Endodermal cell (in vitro differentiated cells): ENCODE measurements at regions not wholly inside any gene's neighbourhood (a gene's known extent, or its start where the extent isn't known, plus 50 kb on each side); places are given as distances from the start of the nearest gene placed in this dataset.

Experiments used
- DNase-seq: peaks from one replicate; pipeline ENCODE4 v3.0.0-alpha.2; 2017
- H3K27ac ChIP-seq: 2 replicates; pipeline ENCODE4 v1.5.1; 2013; ENCODE audit warnings: mild to moderate bottlenecking, low read depth, low read length, moderate library complexity
- H3K27me3 ChIP-seq: 2 replicates; pipeline ENCODE4 v1.6.1; 2013; ENCODE audit warnings: mild to moderate bottlenecking, low read length, moderate library complexity; ENCODE audit not compliant: insufficient read depth, control insufficient read depth, poor library complexity, severe bottlenecking
- H3K36me3 ChIP-seq: 2 replicates; pipeline ENCODE4 v1.7.0; 2013; ENCODE audit warnings: mild to moderate bottlenecking, low read length, moderate library complexity; ENCODE audit not compliant: control insufficient read depth, insufficient read depth
- H3K4me1 ChIP-seq: one replicate; pipeline ENCODE4 v1.7.0; 2013; ENCODE audit warnings: low read length; ENCODE audit not compliant: control insufficient read depth, insufficient read depth
- H3K4me3 ChIP-seq: 2 replicates; pipeline ENCODE4 v1.5.1; 2013; ENCODE audit warnings: mild to moderate bottlenecking, low read length, moderate library complexity
- H3K9ac ChIP-seq: 2 replicates; pipeline ENCODE4 v1.6.1; 2013; ENCODE audit warnings: mild to moderate bottlenecking, low read length, moderate library complexity; ENCODE audit not compliant: poor library complexity, severe bottlenecking; ENCODE audit errors: extremely low read depth
- H3K9me3 ChIP-seq: 2 replicates; pipeline ENCODE4 v1.6.1; 2013; ENCODE audit warnings: mild to moderate bottlenecking, low read length, moderate library complexity; ENCODE audit not compliant: control insufficient read depth
- H3K27ac Mint-ChIP-seq: 2 replicates; pipeline ENCODE4 v1.8.0; 2020; ENCODE audit warnings: mixed read lengths
- H3K27me3 Mint-ChIP-seq: 2 replicates; pipeline ENCODE4 v1.8.0; 2021; ENCODE audit warnings: mild to moderate bottlenecking, mixed read lengths; ENCODE audit not compliant: insufficient read depth
- H3K36me3 Mint-ChIP-seq: 2 replicates; pipeline ENCODE4 v1.8.0; 2020; ENCODE audit warnings: low read depth, mixed read lengths
- H3K4me1 Mint-ChIP-seq: 2 replicates; pipeline ENCODE4 v1.8.0; 2020; ENCODE audit warnings: mixed read lengths
- H3K4me3 Mint-ChIP-seq: 2 replicates; pipeline ENCODE4 v1.8.0; 2020; ENCODE audit warnings: mild to moderate bottlenecking, moderate library complexity, mixed read lengths
- H3K9me3 Mint-ChIP-seq: 2 replicates; pipeline ENCODE4 v1.8.0; 2020; ENCODE audit warnings: mild to moderate bottlenecking, mixed read lengths
- WGBS, 2 experiments: methylation state at CpG; one replicate each; pipeline versions ENCODE4 v1.1.5 to v1.1.7; 2013; ENCODE audit warnings: missing lambda C conversion rate in 2 of 2, mixed read lengths in 1 of 2; ENCODE audit not compliant: insufficient coverage in 1 of 2, insufficient read length in 1 of 2; 5-methylcytosine and 5-hydroxymethylcytosine counted together
- TF ChIP-seq, protein P1 (sequence below): fragments of 200-600 bp; sonication (generic); conservative IDR thresholded peaks from 2 replicates; pipeline ENCODE4 v1.5.0; 2021; ENCODE audit warnings: antibody characterized with exemption, mild to moderate bottlenecking

DNA sequence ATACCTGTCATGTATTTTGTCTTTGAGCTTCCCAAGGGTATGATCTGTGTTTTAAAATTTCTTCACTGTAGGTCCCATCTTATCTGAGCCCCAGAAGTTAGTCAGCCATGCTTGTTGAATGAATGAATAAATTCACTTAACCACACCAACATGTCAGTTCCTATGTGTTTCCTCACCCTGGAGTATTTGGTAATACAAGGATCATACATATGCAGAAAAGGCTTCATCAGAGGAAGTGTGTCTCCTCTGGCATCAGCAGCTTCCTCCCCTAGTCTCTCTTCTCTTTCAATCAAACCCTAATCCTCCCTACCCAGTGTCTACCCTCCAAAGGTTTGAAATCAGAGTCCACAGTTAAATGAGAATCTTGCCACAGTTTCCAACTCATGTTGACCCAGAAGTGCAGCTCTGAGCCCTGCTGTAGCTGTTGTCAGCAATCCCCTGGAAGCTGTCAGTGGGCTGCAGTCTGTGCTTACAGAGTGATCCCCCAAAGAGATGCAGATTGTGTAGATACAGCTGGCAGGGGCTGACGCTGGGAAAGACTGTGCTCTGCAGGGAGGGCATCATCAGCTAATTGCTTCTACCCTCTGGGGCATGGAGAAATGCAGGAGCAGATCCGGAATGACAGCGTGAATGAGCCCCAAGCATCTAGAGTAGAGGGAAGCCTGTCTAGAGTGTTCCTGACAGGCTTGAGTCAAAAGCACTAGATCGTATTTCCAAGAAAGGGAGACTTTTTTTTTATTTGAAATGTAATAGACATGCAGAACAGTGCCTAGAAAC is 105.0 kb upstream of the WDR11 start:
- no peaks in the 10 kb centered on the region for H3K9me3 ChIP-seq

DNA sequence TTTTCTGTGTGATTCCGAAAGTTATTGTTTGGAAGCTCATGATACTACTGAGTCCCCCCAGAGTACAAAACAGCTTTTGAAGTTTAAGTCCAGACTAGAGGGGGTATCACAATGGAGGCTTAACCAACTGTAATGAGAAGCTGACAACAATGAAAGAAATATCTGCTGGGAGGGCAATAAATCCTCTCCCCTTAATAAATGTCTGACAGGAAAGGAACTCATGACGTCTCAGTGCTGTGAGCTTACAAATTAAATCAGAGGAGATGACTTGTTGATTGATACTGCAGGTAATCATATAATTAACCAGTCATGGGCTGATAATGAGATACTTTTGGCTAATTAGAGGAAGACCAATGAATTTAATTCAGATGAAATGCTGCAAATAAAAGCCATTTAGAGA is 102.6 kb upstream of the WDR11 start:
- H3K36me3 ChIP-seq, result no peaks in the 10 kb centered on the region
- no peak overlapping the region for H3K27ac Mint-ChIP-seq
- H3K9me3 Mint-ChIP-seq, result no peaks in the 10 kb centered on the region
- TF ChIP-seq, protein P1, sequence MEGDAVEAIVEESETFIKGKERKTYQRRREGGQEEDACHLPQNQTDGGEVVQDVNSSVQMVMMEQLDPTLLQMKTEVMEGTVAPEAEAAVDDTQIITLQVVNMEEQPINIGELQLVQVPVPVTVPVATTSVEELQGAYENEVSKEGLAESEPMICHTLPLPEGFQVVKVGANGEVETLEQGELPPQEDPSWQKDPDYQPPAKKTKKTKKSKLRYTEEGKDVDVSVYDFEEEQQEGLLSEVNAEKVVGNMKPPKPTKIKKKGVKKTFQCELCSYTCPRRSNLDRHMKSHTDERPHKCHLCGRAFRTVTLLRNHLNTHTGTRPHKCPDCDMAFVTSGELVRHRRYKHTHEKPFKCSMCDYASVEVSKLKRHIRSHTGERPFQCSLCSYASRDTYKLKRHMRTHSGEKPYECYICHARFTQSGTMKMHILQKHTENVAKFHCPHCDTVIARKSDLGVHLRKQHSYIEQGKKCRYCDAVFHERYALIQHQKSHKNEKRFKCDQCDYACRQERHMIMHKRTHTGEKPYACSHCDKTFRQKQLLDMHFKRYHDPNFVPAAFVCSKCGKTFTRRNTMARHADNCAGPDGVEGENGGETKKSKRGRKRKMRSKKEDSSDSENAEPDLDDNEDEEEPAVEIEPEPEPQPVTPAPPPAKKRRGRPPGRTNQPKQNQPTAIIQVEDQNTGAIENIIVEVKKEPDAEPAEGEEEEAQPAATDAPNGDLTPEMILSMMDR, result no peak
- H3K4me1 Mint-ChIP-seq, result peaks cover 18% of the 10 kb centered on the region
- H3K27me3 Mint-ChIP-seq, result no peaks in the 10 kb centered on the region
- no peaks in the 10 kb centered on the region for H3K36me3 Mint-ChIP-seq
- peaks cover 3% of the 10 kb centered on the region for H3K4me1 ChIP-seq
- 92% methylated on average over 1 to 2 of the region's 2 CpGs for WGBS, 2 experiments
- no peaks in the 10 kb centered on the region for H3K9me3 ChIP-seq
- no peak overlapping the region for H3K4me3 ChIP-seq
- no peak overlapping the region for H3K27ac ChIP-seq
- H3K9ac ChIP-seq, result no peak overlapping the region
- H3K27me3 ChIP-seq, result no peaks in the 10 kb centered on the region
- H3K4me3 Mint-ChIP-seq, result no peak overlapping the region
- DNase-seq, result no peak

More for the DNA sequence above, 105.0 kb upstream of the WDR11 start:
- no peak for DNase-seq
- H3K36me3 ChIP-seq, result no peaks in the 10 kb centered on the region
- H3K4me3 ChIP-seq, result no peak overlapping the region
- peaks cover 7% of the 10 kb centered on the region for H3K4me1 ChIP-seq
- H3K36me3 Mint-ChIP-seq, result no peaks in the 10 kb centered on the region
- H3K27ac ChIP-seq, result no peak overlapping the region
- H3K9me3 Mint-ChIP-seq, result no peaks in the 10 kb centered on the region
- H3K4me3 Mint-ChIP-seq, result no peak overlapping the region
- whole genome bisulfite sequencing, 2 experiments, result 33 to 58% methylated on average over 3 to 4 of the region's 4 CpGs
- H3K27ac Mint-ChIP-seq, result no peak overlapping the region
- no peaks in the 10 kb centered on the region for H3K27me3 ChIP-seq
- TF ChIP-seq, protein P1, result no peak
- H3K27me3 Mint-ChIP-seq, result no peaks in the 10 kb centered on the region
- H3K4me1 Mint-ChIP-seq, result peaks cover 26% of the 10 kb centered on the region
- H3K9ac ChIP-seq, result no peak overlapping the region

DNA sequence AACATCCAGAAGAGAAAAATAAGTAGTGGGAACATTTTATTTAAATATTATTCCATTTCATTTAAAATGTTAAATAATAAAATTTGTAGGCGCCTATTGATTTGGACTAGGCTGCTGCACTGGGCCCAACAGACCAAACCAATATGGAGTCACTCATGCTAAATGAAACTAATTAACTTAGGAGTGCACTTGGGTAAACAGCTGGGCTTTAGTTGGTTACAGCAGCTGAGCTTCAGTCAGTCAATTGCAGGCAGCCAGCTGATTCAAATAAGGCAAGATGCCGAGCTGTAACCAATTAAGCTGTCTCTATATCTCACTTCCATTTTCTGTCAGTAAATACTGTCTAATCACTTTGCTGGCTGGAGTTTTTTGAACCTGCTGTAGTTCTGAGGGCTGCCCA is 102.1 kb upstream of the WDR11 start:
- 84 to 100% methylated on average over 1 to 2 of the region's 2 CpGs for WGBS, 2 experiments
- H3K36me3 ChIP-seq, result no peaks in the 10 kb centered on the region
- peaks cover 18% of the 10 kb centered on the region for H3K4me1 Mint-ChIP-seq
- TF ChIP-seq, protein P1, result no peak
- no peak for DNase-seq
- no peaks in the 10 kb centered on the region for H3K27me3 Mint-ChIP-seq
- no peak overlapping the region for H3K4me3 Mint-ChIP-seq
- H3K36me3 Mint-ChIP-seq, result no peaks in the 10 kb centered on the region
- H3K27me3 ChIP-seq, result no peaks in the 10 kb centered on the region
- H3K27ac ChIP-seq, result no peak overlapping the region
- H3K9me3 Mint-ChIP-seq, result no peaks in the 10 kb centered on the region
- H3K27ac Mint-ChIP-seq, result no peak overlapping the region
- H3K9me3 ChIP-seq, result no peaks in the 10 kb centered on the region
- H3K4me3 ChIP-seq, result no peak overlapping the region
- peaks cover 3% of the 10 kb centered on the region for H3K4me1 ChIP-seq
- no peak overlapping the region for H3K9ac ChIP-seq
